GM21825 (cell line): ENCODE measurements at regions not wholly inside any gene's neighbourhood (a gene's known extent, or its start where the extent isn't known, plus 50 kb on each side); places are given as distances from the start of the nearest gene placed in this dataset.

Experiments
- ATAC-seq: cut with Tn5 transposase; IDR thresholded peaks from one replicate; pipeline ENCODE4 v1.9.1; 2021; ENCODE audit warnings: mild to moderate bottlenecking, moderate library complexity; ENCODE audit not compliant: unreplicated experiment

DNA sequence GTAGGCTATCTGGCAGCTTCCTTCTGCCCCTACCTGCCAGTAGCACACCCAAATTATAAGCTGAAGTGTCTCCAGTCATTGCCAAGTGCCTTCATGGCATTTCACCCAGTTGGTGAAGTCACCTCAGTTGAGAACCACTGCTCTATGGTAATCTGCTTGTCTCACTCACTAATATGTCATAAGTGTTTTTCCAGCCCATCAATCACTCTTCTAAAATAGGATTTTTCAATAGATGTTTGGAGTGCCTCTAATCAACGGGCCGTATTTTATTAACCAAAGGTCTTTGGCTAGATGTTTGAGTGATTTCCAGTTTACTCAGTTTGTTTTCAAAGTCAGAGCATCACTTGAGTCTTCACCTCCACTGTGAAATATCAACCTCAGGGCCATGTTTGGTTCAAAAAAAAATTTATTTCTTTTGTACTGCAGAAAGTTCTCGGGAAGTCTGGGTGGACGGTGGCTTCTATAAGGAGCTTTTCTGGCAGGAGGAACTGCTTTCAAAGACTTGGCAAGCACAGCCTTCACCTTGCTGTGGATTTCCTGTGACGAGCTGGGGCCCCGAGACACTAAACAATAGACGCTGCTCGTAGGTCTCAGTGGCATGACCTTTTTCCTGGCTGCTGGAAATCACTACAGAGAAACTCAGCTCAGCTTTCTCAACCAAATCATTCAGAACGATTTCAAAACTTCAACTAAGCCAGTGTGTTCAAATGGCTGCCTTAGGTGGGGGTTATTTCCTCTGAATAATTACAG lies 95.2 kb upstream of the FOXF1 start:
- ATAC-seq, result no peak

DNA sequence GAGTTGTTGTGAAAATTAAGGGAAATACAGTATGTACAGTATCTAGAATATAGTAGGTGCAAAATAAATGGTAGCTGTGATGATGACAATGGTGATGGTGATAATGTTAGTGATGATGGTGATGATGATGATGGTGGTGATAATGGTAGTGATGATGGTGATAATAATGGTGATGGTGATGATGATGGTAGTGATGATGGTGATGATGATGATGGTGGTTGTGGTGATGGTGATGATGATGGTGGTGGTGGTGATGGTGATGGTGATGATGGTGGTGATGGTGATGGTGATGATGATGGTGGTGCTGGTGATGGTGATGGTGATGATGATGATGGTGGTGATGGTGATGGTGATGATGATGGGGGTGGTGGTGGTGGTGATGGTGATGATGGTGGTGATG lies 91.3 kb upstream of the FOXF1 start:
- no peak for ATAC-seq

DNA sequence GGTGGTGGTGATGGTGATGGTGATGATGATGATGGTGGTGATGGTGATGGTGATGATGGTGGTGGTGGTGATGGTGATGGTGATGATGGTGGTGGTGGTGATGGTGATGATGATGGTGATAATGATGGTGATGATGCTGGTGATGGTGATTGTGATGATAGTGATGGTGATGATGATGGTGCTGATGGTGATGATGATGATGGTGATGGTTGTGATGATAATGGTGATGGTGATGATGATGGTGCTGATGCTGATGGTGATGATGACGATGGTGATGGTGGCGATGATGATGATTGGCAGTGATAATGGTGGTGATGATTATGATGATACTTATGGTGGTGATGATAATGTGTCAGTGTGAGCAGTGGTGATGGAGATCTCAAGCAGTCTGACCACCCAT lies 90.8 kb upstream of the FOXF1 start:
- no peak for ATAC-seq

DNA sequence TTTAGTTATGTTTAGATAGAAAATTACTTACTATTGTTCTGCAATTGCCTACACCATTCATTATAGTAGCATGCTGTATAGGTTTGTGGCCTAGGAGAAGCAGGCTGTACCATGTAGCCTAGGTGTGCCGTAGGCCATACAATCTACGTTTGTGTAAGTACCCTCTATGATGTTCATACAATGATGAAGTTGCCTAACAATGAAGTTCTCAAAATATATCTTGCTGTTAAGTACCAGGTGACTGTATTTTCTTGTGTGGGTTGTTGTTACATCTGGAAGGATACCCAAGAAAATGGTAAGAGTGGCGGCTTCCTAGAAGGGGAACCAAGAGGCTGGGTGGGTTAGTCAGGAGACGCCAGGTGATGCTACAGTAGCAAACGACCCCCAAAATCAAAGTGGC lies 88.3 kb upstream of the FOXF1 start:
- ATAC-seq, result no peak

DNA sequence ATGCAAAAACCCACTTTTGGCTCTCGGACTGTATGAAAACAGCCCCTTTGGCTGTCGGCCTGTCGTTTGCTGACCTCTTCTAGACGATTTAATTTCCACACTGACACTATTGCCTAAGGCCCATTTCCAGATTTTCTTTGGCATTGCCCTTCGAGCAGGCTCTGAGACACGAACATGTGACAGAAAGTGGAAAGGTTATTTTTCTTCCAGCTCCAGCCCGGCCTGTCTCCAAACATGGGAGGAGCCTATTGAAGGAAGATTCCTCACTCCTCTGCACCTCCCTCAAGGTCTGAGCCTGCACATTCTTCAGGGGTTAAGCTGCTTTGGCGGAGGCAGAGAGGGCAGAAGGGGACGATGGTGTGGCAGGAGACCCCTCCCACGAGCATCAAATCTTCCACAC lies 85.9 kb upstream of the FOXF1 start:
- no peak for ATAC-seq

DNA sequence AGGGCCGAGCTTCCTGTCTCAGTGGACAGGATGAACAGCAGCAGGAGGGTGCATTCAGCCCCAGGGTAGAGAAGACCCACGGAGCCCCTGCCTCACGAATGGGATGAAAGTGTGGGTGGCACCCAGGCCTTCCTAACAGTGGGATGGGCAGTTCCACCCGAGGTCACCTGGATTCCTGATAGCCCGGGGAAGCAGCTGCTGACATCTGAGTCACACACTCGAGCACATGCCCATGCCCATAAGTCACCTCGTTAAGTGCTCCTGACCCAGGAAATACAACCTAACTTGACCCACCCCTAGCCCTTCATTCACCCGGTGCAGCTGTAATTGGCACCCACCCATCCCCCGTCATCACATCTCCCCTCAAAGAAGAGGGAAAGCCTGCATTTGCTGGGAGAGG lies 85.3 kb upstream of the FOXF1 start:
- no peak for ATAC-seq

DNA sequence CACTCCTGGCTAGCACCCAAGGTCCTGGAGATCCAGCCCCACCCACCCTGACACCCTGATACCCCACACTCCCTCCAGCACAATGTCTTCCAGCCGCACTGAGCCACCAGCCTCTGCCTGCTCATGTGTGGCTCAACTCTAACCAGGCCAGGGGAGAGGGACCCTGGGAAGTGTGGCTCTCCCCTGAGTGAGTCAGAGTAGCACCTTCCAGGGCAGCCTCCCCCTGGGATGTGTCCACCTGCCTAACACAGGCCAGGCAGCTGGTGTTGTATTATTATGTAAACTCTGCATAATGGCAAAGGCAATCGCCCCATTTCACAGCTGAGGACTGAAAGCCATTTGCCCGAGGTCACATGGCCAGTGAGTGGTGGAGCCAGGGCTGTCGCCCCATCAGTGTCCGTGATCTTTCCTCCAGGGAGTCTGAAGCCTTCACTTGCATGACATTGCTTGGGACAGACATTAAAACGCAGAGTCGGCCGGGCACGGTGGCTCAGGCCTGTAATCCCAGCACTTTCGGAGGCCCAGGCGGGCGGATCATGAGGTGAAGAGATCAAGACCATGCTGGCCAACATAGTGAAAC lies 84.2 kb upstream of the FOXF1 start:
- no peak for ATAC-seq

DNA sequence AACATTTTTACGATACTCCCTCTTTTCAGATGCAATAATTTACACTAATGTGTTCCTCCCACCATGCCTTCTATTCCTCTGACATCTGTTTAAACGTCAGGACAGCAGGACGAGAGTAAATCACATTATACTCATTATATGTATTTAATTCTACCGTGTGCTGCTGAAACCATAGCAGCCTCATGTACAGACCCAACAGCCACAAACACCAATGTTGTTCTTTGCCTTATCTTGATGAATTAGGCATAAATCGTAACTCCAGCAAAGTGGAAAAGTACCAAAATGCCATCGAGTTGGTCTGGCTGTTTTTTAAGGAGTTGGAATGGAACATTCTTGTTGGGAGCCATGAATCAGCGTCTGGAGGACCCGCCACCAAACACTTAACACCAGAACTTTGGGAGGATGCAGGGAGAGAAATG lies 82.9 kb upstream of the FOXF1 start:
- ATAC-seq, result no peak

DNA sequence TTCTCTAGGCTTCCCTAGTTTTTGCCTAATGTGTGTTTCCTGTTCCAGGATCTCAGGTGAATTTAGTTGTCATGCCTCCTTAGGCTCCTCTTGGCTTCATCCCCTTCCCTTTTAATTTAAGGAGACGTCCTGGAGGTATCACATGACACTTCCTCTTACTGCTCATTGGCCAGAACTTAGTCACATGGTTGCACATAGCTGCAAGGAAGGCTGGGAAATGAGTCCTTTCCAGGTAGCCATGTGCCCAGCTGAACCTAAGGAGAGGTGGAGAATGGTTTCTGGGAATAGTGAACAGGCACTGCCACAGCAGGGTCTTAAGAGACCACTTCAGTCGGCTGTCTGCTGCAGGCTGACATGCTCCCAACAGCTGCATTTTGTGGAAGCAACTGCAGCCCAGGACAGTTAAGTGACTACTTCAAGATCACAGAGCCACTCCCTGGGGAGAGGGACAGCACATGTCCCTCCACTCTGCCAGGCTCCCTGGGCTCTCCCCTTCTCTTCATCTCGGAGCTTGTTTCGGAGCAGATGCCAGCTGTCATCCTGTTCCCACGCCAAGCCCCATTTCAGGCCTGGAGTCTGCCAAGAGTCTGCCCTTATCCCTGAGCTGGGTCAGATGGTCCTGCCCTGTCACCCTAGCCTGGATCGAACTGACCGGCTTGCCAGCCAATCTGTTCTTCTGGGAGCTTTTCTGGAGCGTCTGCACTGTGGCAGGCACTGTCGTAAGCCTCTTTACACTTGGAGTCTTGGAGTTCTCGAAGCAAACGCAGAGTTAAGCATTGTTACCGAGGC lies 81.4 kb upstream of the FOXF1 start:
- no peak for ATAC-seq

DNA sequence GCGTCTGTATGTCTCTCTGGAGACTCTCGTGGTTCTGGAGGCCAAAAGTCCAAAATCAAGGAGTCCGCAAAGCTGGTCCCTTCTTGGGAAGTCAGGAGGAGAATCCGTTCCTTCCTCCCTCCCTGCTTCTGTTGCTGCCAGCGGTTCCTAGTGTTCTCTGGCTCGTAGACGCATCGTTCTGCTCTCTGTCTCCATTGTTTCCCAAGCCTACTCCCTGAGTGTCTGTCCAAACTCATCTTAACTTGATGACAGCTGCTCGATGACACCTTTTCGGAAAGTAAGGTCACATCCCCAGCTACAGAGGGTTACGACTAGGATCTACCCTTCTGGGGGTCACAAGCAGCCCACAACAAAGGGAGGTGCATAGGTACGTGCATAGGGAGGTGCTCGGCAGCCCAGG lies 80.7 kb upstream of the FOXF1 start:
- ATAC-seq, result no peak

DNA sequence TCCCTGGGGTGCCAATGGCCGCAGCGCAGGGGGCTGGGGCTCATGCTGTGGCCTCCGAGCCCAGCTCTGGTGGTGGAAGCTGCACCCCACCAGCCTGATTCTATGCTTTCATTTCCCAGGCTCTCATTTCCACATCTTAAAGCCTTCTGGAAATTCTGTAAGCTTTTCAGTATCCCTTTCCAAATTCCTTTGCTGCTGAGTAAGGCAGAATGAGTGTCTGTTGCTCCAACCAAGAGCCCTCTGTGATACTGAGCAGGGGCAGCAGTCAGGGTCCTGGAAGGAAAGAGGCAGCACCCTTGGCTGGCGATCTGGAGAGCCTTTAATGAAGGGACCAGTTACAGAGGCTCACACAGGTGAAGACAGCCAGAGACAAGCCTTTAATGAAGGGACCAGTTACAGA lies 79.5 kb upstream of the FOXF1 start:
- ATAC-seq, result no peak

DNA sequence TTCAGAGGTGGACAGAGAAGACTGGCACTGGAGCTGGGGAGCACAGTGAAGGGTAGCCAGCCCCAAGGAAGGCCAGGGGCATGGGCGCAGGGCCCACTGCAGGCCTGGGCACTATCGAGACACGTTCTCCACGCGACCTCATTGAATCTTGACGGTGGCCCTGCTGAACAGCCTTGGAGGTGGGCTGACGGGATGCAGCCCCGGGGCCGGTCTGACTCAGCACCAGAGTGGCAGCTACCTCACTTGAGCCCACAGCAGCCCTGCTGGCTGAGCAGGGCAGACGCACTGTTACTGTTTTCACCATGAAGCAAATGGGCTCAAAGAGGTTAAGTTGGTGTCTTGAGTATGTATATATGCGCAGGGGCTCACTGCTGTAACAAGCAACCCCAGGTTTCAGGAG lies 78.8 kb upstream of the FOXF1 start:
- no peak for ATAC-seq

DNA sequence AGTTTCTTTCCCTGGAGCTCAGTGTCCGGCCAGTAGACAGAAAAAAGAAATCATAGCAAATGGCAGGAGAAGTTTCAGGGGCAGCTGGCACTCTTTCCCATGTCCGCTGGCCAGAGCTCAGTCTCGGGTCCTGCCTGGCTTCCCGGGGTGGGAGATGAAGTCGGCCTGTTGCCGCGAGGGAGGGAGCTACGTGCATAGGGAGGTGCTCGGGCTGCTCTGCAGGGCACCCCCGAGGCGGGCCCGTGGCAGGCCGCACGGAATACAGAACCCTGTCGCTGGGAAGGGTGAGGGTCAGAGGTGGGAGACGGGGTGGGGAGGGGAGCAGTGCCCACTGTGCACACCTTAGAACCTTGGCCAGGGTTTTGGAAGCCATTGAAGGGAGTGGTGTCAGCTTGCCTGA lies 78.3 kb upstream of the FOXF1 start:
- ATAC-seq, result no peak

DNA sequence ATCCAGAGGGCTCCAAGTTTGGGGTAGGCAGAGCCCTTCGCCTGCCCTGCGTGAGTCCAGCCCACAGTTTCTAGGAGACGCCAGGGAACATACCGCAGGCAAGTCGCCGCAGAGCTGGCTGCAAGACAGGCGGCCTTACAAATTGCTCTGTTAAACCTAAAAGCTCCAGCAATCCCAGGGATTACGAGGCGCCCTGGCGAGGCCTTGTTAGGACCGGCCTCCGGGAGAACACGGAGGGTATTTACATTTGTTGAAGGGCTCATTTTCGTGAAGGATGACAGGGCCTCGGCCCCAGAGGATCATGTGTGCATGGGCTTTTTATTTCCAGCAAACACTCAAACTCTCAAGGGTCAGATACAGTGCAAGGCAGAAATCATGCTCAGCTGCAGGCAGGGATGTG lies 77.6 kb upstream of the FOXF1 start:
- no peak for ATAC-seq

DNA sequence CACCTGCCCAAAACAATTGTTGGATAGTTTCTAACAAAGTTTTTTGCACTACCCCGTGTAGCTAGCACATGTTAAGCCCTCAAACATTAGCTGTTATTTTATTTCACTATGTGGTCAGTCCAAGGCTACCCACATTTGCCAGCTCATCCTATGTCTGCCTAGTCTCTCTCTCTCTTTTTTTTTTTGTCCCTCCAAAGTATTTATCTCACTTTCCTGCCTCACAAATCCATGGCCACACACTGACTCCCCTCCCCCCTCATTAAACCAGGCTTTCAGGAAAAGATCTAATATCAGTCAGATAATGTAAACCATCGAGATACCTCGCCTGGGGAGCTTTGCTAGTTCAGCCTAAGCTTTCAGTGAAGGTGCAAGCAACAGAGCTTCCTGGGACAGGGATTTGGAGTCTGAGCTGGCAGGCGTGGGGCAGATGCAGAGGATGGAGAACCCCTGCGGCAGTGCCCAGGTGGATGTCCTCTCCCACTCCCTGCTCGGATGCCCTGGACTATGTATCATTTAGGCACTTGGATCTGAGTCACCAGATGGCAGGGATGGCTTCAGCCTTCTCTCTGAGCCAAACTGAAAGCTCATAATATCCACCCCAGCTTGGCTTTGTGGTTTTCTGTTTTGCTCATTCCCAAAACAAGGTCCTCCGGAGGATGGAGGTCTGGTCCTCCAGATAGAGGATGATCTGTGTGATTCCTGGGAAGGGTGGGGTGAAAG lies 73.7 kb upstream of the FOXF1 start:
- ATAC-seq, result no peak

DNA sequence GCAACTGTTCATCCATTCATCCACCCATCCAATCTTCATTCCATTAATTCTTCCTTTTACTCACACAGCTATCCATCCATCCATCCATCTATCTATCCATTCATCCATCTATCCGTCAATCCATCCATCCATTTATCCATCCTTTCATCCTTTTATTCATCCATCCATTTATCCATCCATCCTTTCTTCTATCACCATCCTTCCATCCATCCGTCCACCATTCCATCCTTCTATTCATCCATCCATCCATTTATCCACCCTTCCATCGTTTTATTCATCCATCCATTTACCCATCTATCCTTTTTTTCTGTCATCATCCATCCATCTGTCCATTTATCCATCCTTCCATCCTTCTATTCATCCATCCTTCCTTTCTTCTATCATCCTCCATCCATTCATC lies 73.0 kb upstream of the FOXF1 start:
- ATAC-seq, result no peak

DNA sequence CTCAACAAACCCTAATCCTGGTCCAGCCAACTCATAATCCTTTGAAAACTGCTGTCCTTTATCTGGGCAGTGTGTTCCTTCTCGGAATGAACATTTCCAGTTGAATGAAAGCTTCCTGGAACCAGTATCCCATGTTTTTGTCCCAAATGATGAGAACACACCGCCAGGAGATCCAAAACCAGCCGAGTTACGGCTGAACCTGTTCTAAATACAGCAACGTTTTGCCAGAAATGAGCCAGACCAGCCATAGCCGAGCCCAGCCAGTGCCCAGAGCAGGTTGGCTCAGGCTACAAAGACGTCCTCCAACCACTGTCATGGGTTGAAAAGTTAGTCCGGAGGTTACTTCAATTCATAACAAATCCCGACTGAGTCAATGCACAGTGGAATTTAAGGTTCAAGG lies 67.6 kb upstream of the FOXF1 start:
- ATAC-seq, result no peak

DNA sequence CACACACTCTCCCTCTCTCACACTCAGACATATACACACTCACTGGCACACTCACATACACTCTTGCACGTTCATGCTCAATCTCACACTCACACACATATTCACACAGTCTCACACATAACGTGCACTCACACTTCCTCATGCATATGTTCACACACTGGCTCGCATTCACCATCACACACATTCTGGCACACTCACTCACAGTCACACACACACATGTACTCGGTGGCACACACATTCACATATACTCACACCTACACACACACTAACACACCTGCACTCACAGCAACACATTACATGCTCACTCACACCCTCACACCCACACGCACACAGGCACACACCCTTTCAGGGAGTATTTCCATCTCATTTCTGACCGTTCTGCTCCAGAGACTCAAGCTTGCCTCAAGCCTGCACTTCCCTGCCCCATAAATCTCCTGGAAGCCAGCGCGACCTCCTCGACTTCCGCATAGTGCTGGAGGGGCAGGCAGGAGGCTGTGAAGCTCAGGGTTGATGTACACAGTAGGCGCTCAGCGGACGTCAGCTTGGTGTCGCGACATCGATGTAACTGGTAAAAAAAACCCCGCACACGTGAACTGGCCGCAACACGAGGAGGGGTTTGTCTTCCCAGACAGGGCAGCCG lies 66.7 kb upstream of the FOXF1 start:
- ATAC-seq, result no peak

DNA sequence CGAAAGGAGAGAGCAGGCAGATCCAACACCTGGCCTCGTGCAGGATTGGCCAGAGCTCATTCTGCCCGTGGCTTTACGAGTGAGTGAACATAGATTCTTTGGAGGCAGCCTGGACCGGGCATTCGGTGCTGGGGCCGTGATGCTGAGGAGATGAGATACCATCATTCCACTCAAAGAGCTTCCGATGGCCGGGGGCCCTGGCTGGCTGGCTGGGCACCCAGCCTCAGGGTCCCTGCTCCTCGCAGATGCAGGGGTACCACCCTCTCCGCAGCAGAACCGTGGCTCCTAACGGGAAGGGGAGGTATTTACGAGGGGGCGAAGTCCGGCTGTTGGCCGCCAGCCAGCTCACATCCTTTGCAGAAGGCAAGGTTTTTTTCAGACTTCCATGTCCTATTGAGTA lies 66.1 kb upstream of the FOXF1 start:
- no peak for ATAC-seq

DNA sequence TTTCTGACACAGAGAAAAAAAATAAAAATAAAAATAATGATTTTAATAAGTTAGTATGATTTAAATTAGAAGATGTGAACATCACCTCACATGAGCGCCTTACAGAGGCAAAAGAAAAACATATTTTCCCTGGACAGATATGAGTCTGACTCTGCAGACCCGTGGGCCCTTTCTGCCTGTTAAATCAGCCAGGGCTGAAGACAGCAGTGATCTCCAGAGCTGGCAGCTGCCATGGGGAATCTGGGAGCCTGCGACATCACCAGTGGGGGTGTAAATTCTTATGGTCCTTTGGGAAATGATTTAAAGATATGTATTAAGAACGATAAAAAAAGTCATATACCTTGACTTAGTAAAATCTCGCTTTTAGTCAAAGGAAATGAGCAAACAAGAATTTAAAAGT lies 65.7 kb upstream of the FOXF1 start:
- no peak for ATAC-seq

DNA sequence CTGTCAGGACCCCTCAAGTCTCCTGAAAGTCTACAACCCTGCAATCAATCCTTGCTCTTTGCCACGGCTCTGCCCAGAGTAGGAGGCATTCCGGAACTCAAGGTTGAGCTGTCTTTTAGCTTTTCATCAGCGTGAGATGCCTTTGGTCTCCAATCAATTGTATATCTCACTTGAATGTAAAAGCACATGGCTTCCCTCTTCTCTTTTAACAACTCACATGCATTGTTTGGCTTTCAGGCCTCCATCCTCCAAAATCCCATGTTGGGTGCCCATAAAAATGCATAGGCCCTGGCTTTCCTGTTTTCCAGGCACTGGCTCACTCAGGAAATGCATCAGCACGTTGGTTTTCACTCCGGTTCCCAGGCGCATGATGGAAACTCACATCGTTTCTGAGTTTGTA lies 64.0 kb upstream of the FOXF1 start:
- ATAC-seq, result no peak
